Stimulated activated CD8-positive, alpha-beta memory T cell treated with anti-CD3 and anti-CD28 coated beads, Interleukin-15, amount 100 ng/mL, for 48 hours (primary cell): ENCODE measurements at regions not wholly inside any gene's neighbourhood (a gene's known extent, or its start where the extent isn't known, plus 50 kb on each side); places are given as distances from the start of the nearest gene placed in this dataset.

Experiments used
- DNase-seq, 2 donors: peaks; one replicate each; pipeline ENCODE4 v3.0.0-alpha.2; 2020; ENCODE audit warnings: low read depth in 2 of 2

GRCh38 chr2:22485486-22485885, 899.5 kb upstream of the KLHL29 start:
- no peak for DNase-seq

- DNase-seq = no peak
Measured at GRCh38 chr2:22486343-22486742, 898.6 kb upstream of the KLHL29 start.

- no peak for DNase-seq
Measured at GRCh38 chr2:22487036-22487435, 897.9 kb upstream of the KLHL29 start.

- DNase-seq = no peak
Measured at GRCh38 chr2:22487541-22487940, 897.4 kb upstream of the KLHL29 start.

GRCh38 chr2:22491442-22491841, 893.5 kb upstream of the KLHL29 start:
- no peak for DNase-seq

DNA sequence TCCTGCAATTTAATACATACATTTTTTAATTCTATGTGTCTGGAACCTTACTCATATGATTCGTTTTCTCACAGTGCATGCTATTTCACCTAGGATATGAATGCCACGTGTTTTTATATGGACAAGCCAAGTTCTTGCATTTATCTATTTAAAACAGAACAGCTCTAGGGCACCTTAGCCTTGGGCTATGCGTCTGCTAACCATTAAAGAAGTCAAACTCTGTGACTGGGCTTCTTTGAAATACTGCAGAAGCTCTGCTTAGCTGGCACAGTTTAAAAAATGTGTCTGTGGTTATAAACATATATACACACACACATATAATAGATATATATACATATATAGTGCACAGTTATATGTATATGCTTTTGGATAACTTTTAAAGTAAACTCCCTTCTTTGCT, 890.8 kb upstream of the KLHL29 start:
- no peak for DNase-seq

DNA sequence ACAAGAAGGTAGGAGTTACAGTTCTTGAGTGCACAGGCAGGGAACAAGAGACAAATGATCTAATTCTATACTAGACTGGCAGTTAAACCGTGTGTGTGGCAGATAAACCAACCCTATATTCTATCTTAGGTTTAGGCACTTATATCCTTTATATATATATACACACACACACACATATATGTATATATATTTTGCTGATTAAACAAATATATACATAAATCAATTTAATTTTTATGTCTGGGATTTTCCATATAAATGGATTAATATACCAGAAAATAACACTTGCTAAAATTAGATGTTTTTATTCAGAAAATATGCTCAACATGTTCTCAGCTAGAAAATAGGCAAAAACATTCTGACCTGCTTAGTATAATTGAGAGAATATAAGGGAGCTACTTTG, 887.9 kb upstream of the KLHL29 start:
- no peak for DNase-seq

GRCh38 chr2:22497789-22498188, 887.2 kb upstream of the KLHL29 start:
- DNase-seq = no peak

DNA sequence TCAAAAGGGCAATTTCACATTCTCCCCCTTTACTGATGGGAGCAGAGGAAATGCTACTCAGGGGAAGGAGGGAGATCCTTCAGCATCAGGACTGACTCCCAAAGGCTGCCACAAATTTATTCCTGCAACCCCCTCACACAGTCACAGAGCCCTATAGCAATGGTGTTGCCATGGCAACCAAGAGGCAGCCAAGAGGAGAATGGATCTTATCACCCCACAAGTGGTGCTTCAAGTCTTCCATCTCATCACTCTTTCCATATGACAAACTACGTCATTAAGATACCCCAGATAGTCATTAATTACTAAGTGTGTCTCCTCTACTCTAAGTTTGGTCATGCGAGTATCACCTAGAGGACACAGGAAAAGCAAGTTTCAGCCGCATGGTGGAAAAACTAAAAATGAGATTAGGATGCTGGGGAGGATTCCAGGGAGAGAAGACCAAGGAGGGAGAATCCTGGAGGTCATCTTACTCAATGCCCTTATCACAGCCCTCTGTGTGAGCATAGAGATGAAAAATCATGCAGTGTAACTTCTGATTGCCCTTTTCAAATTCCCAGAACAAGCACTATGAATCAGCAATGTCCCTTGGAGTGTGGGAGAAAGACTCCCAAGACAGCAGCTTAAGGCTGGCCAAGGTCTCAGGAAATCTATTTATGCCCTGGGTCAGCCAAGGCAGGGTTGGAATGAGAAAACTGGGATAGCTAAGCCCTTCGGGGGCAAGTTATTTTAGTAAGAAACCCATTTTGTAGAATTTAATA, 885.7 kb upstream of the KLHL29 start:
- DNase-seq = no peak

- DNase-seq = no peak
Measured at GRCh38 chr2:22500555-22500935, 884.4 kb upstream of the KLHL29 start.

DNA sequence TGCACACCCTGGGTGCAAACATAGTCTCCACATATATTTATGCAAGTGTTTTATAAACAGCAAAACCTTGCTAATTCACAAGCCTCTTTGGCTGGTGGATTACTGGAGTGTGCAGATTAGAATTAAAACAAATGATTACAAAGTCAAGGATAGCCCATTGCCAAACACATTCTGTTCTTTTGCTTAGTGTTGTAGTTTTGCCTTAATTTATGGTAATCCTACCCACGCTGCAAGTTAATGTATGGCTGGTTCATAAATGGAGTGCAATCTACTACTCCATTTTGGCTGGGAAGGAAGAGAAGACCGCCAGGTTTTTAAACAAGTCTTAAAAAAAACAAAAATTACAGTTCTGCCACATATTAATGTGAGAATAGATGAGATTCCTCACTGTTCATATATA, 883.1 kb upstream of the KLHL29 start:
- DNase-seq = no peak

GRCh38 chr2:22513563-22513962, 871.4 kb upstream of the KLHL29 start:
- DNase-seq = no peak

DNA sequence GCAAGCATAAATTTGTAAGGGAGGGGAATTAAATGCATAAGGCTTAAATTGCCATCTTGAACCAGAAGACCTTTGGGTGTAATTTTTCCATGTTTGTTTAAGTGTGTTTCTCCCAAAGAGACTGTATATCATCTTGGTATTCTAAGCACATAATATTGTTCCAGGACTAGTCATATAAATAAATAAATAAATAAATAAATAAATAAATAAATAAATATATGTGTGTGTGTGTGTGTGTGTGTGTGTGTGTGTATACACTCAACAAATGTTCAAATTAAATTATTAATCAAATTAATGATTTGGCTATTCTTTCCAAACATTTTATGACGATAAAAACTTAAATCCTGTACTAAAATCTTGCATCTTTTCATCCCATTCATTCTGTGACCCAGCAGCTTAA, 867.8 kb upstream of the KLHL29 start:
- no peak for DNase-seq

- no peak for DNase-seq
Measured at GRCh38 chr2:22518641-22519040, 866.3 kb upstream of the KLHL29 start.

DNA sequence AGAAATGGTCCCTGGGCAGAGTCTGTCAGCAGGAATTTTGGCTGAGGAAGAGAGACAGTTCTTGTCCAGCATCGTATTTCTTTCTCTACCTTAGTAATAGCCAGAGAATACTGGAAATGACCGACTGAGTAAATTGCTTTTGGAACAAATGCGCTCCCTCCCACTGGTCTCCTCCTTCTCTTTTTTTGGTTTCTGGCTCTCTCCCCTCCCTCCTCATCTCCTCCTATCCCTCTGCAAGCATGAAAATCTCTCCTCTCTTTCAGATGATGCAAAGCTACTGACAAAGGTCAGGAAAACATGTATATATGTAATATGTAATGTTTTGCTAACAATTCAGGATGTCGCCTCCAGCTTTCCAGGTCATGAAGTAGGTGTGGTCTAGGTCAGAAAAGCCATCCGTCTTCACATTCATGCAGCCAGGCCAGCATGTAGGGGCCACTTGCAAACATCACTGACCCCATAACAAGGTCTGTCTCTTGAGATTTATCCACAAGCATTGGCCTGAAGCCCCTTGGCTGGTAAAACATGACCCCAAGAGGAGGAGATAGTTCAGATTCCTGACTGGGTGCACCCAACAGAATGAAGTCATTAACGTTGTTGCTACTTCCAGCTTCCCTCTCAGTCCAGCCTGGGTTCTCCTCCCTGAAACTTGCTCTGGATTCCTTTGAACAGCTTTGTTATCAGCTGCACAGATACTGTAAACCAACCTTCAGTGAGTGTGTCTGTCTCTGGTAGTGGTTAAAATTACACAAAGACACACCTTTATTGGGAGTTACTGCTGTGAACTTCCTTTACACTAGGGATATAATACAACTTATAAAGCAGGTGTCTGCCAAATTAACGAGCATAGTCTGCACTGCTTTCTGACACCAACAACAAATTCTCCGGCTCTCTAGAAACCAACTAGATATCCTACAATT, 864.4 kb upstream of the KLHL29 start:
- DNase-seq = no peak

- DNase-seq = no peak
Measured at GRCh38 chr2:22521620-22522019, 863.4 kb upstream of the KLHL29 start.

DNA sequence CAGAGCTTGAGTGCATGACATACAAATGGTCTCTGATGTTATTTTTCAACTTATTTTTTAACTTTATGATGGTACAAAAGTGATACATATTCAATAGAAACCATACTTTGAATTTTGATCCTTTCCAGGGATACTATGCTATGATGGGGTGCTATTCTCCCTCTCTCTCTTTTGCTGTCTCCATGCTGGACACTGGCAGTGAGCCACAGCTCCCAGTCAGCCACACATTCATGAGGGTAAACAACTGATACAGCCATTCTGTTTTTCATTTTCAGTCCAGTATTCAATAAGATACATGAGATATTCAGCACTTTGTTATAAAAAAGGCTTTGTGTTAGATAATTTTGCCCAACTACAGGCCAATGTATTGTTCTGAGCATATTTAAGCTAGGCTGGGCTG, 859.3 kb upstream of the KLHL29 start:
- DNase-seq = no peak

GRCh38 chr2:22530131-22530530, 854.8 kb upstream of the KLHL29 start:
- no peak for DNase-seq

DNA sequence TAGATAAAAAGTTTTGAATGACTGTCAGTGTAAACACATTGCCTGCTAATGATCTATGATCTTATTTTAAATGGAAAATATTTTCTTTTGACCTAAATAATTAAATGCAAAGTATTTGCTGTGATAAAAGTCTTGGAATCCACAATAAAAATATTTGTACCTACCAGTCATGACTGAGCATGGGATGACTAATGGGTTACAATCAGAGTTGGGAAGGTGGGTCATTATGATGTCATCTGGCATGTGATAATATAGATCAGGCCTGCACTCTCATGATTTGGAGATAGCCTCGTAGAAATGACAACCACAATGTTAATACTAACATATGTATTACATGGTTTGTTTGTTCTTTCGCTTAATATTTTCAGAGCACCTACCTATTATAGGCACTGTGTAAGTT, 848.8 kb upstream of the KLHL29 start:
- no peak for DNase-seq

GRCh38 chr2:22554453-22554852, 830.5 kb upstream of the KLHL29 start:
- no peak for DNase-seq

DNA sequence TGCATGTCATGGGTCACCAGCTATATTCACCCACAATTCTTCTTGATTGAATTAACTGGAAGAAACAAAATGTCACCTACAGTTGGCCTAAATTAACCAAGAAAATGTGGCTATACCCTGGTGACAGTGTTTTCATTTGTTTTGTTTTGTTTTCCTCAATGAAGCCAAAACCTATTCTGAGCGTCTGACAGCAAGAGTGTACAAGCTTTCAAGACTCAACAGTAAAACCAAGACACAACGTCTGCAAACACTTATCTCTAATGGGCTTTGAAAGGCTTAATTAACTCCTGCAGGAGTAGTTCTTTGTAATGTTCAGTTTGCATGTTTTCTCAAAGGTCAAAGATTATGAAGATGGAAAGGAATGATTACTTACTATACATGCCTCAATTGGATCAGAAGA, 827.6 kb upstream of the KLHL29 start:
- DNase-seq = no peak

- DNase-seq = no peak
Measured at GRCh38 chr2:22560021-22560420, 825.0 kb upstream of the KLHL29 start.

GRCh38 chr2:22579341-22579740, 805.6 kb upstream of the KLHL29 start:
- DNase-seq = no peak
